ENCODE measurements at regions not wholly inside any gene's neighbourhood (a gene's known extent, or its start where the extent isn't known, plus 50 kb on each side); places are given as distances from the start of the nearest gene placed in this dataset.

DNA sequence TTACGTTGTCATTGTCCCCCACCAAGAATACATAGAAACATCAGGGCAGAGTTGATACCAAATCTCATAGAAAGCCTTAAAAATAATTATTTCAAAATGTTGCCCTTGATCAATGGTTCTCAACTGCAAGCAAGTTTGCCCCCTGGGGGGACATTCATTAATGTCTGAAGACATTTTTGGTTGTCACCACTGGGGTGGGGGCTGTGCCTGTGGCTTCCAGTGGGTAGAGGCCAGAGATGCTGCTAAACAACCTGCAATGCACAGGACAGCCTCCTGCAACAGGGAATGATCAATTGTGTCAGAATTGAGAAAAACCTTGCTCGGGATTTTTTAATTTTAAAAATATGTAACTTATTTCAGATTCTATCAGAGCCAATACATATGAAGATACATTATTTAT is 130.6 kb upstream of the DOK5 start:
- TF ChIP-seq, protein P1, sequence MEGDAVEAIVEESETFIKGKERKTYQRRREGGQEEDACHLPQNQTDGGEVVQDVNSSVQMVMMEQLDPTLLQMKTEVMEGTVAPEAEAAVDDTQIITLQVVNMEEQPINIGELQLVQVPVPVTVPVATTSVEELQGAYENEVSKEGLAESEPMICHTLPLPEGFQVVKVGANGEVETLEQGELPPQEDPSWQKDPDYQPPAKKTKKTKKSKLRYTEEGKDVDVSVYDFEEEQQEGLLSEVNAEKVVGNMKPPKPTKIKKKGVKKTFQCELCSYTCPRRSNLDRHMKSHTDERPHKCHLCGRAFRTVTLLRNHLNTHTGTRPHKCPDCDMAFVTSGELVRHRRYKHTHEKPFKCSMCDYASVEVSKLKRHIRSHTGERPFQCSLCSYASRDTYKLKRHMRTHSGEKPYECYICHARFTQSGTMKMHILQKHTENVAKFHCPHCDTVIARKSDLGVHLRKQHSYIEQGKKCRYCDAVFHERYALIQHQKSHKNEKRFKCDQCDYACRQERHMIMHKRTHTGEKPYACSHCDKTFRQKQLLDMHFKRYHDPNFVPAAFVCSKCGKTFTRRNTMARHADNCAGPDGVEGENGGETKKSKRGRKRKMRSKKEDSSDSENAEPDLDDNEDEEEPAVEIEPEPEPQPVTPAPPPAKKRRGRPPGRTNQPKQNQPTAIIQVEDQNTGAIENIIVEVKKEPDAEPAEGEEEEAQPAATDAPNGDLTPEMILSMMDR (IDR thresholded peaks at IDR 0.05) = no peak
- TF ChIP-seq POLR2A (IDR thresholded peaks at IDR 0.05) = no peak
